GM20000 (cell line): ENCODE measurements at regions not wholly inside any gene's neighbourhood (a gene's known extent, or its start where the extent isn't known, plus 50 kb on each side); places are given as distances from the start of the nearest gene placed in this dataset.
A peak's percentile ranks its signal among the peaks of the same experiment; 100 is the strongest.

Source experiments
- DNase-seq: peaks from one replicate; pipeline ENCODE4 v3.0.0; 2012; ENCODE audit warnings: low spot score
- TF ChIP-seq, protein P1 (sequence below): IDR thresholded peaks from 2 replicates; pipeline ENCODE4 v1.5.1; 2012; ENCODE audit warnings: mild to moderate bottlenecking, control low read depth; ENCODE audit errors: extremely low read depth, missing control alignments

- TF ChIP-seq, protein P1, sequence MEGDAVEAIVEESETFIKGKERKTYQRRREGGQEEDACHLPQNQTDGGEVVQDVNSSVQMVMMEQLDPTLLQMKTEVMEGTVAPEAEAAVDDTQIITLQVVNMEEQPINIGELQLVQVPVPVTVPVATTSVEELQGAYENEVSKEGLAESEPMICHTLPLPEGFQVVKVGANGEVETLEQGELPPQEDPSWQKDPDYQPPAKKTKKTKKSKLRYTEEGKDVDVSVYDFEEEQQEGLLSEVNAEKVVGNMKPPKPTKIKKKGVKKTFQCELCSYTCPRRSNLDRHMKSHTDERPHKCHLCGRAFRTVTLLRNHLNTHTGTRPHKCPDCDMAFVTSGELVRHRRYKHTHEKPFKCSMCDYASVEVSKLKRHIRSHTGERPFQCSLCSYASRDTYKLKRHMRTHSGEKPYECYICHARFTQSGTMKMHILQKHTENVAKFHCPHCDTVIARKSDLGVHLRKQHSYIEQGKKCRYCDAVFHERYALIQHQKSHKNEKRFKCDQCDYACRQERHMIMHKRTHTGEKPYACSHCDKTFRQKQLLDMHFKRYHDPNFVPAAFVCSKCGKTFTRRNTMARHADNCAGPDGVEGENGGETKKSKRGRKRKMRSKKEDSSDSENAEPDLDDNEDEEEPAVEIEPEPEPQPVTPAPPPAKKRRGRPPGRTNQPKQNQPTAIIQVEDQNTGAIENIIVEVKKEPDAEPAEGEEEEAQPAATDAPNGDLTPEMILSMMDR = no peak
- no peak for DNase-seq
Observed at GRCh38 chr18:8977166-8977565, 125.3 kb upstream of the NDUFV2 start.

DNA sequence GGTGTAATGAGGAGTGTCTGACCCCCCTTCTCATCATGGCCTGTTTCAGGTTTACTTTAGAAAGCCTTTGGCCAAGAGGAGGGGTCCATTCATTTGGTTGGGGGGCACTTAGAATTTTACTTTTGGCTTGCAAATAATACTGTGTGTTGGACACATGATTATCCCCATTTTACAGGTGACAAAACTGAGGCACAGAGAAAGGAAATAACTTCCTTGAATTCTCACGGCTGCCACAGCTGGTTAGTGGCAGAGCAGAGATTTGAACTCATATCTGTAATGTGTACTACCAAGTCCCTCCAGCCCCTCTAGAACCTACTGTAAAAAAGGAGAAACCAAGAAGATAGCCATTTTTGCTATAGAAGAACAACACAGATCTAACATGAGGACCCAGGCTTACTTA, 124.8 kb upstream of the NDUFV2 start:
- TF ChIP-seq, protein P1 = no peak
- no peak for DNase-seq

- DNase-seq = no peak
- TF ChIP-seq, protein P1 = no peak
Observed at GRCh38 chr18:8978394-8978793, 124.1 kb upstream of the NDUFV2 start.

DNA sequence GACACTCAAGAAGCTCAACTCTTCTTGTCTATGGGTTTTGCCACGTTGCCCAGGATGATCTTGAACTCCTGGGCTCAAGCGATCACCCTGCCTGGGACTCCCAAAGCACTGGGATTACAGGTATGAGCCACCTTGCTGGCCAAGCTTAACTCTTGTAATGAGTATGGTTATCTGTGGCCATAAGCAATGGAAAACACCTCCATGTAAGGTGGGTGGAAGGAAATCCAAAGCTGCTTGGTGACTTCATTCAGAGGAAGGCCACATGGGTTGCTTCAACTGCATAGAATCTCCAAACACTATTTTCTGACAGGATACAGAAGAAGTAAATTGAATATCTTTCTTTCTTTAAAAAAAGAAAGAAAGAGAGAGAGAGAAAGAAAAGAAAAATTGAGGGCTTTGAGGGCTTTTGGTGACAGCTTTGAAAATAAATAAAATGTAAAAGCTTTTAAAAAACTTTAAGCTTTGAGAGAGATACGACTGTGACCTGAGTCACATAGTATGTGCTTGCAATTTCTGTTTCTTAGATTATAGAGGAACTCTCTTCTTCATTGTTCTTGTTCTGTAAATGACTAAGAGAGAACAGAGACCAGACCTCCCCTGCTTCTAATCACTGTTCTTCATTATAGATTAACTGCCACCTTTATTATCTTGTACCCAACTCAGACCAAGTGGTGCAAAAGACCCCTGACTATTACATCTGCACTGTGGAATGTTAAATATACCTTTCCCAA, 123.1 kb upstream of the NDUFV2 start:
- no peak for DNase-seq
- TF ChIP-seq, protein P1 = no peak

DNA sequence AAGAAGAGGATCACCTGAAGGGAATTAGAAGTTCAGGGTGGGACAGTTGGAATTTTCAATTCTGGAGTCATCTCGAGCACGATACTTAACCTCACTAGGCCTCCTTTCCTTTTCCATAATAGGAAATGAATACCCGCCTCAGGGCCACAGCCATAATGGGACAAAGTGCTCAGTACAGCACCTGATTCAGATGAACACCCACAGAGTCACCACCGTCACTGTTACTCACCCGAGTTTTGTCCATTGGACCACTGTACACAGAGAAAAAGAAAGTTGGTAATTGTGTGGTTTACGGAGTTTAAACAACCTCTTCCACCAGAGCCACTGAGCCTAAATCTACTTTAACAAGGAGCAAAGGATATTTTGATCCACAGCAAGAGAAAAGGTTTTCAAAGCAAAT, 122.0 kb upstream of the NDUFV2 start:
- DNase-seq = no peak
- TF ChIP-seq, protein P1 = no peak

DNA sequence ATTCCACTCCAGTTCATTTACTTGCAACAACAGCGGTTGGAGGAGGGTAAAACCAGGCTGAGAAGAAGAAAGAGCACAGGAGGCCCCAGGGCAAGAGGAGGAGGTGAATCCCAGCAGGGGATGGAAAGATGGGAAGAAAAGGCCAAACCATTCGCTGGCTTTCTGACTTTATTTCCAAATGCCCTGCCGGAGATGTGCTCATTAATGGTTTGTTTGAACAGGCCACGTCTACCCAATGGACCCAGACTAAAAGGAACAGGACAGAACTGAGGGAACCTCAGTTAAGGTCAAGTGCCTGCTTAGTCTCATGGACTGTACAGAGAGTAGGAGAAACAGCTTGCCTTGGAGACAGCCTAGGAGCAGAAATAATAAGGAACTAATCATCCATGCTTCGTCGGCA, 121.6 kb upstream of the NDUFV2 start:
- TF ChIP-seq, protein P1 = no peak

DNA sequence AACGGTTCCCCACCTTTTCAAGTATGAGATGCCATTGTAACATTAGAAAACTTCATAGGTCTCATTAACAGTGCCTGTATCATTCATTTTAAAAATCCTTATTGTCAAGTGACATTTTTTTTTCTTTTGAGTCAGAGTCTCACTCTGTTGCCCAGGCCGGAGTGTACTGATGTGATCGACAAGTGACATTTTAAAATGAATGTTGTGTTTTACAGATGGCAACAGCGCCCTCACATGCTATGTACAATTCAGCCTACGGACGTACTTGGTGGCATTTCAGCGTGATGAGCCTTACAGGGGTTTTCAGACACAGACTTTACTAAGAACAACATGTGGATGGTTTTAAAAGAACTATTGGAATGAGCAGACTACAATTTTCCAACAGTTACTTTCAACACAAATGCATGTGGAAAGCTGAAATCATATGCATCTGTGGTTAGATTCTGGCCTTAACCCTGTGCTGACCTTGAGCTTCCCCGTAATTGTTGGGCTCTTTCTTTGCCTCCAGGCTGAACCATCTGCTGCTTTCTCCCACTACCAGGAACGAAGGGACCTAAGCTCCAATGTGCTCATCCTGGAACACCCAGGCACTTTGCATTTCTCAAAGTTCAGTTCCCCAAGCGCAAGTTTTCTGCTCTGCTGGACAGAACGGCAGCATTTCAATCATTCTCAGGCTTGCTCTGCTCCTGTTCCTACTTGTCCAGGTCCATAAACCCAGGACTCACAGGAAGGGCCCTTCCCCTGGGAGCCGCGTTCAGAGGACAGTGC, 119.9 kb upstream of the NDUFV2 start:
- TF ChIP-seq, protein P1 = peak; percentile 18
- DNase-seq = peak; percentile 37

More for the DNA sequence above, 121.6 kb upstream of the NDUFV2 start:
- no peak for DNase-seq
